Colonic mucosa (tissue), 4 donors: ENCODE measurements at regions not wholly inside any gene's neighbourhood (a gene's known extent, or its start where the extent isn't known, plus 50 kb on each side); places are given as distances from the start of the nearest gene placed in this dataset.

Source experiments
- DNase-seq: peaks from one replicate; pipeline ENCODE4 v3.0.0-alpha.2; 2020
- H3K27ac ChIP-seq: fragments of 200-600 bp; one replicate; pipeline ENCODE4 v1.8.0; 2021
- H3K27me3 ChIP-seq: fragments of 200-600 bp; one replicate; pipeline ENCODE4 v1.8.0; 2021
- H3K36me3 ChIP-seq: fragments of 200-600 bp; one replicate; pipeline ENCODE4 v1.8.0; 2021
- H3K4me1 ChIP-seq: fragments of 200-600 bp; one replicate; pipeline ENCODE4 v1.8.0; 2021; ENCODE audit warnings: mild to moderate bottlenecking
- H3K4me3 ChIP-seq: fragments of 200-600 bp; one replicate; pipeline ENCODE4 v1.8.0; 2021
- H3K9ac ChIP-seq, 2 donors: one replicate each; pipeline ENCODE4 v1.7.0; 2013; ENCODE audit warnings: control low read depth in 2 of 2, low read depth in 2 of 2, low read length in 2 of 2
- H3K9me3 ChIP-seq: fragments of 200-600 bp; one replicate; pipeline ENCODE4 v1.8.0; 2021
- intact Hi-C: fragments of 100-400 bp; cut with DNase I; formaldehyde crosslinking; loops from one replicate; pipeline ENCODE4 v1.14.1; 2022
- TF ChIP-seq, protein P1 (sequence below): fragments of 200-600 bp; IDR thresholded peaks from one replicate; pipeline ENCODE4 v1.8.0; 2022; ENCODE audit warnings: antibody characterized with exemption, mild to moderate bottlenecking
- donor health status: healthy.
- donor health status: DM: no; HTN: no; CAD: no.
- donor health status: DM: no; HTN: no; CAD: no.

DNA sequence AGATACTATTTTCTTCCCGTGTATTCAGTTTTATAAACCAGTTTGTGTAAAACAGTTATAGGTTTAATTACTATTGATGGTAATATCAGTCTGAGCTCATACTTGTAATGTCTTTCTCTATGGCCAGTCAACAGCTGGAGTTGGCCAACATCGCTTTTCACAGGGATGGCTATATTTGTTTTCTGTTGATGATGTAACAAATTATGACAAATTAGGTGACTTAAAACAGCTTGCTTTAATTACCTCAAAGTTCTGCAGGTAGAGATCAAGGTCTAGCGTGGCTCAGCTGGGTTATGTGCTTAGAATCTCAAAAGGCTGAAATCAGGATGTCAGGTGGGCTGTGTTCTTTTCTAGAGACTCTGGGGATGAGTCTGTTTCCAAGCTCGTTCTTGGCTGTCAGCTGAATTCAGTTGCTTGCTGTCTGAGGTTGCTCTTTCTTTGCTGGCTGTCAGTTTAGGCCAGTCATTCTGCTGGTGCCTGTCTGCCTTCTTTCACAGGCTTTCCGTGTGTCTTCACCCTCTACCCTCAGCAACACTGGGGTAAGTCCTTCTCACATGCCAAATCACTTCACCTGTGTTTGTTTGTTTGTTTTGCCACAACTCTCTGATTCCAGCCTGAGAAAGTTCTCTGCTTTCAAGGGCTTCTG, 370.2 kb upstream of the E2F7 start:
- Histone ChIP-seq H3K9ac (no peak overlapping the region), H3K27me3 (no peaks in the 10 kb centered on the region), H3K4me3 (no peak overlapping the region), H3K27ac (no peak overlapping the region), H3K36me3 (no peaks in the 10 kb centered on the region), H3K4me1 (no peaks in the 10 kb centered on the region), H3K9me3 (no peaks in the 10 kb centered on the region)
- TF ChIP-seq, protein P1, sequence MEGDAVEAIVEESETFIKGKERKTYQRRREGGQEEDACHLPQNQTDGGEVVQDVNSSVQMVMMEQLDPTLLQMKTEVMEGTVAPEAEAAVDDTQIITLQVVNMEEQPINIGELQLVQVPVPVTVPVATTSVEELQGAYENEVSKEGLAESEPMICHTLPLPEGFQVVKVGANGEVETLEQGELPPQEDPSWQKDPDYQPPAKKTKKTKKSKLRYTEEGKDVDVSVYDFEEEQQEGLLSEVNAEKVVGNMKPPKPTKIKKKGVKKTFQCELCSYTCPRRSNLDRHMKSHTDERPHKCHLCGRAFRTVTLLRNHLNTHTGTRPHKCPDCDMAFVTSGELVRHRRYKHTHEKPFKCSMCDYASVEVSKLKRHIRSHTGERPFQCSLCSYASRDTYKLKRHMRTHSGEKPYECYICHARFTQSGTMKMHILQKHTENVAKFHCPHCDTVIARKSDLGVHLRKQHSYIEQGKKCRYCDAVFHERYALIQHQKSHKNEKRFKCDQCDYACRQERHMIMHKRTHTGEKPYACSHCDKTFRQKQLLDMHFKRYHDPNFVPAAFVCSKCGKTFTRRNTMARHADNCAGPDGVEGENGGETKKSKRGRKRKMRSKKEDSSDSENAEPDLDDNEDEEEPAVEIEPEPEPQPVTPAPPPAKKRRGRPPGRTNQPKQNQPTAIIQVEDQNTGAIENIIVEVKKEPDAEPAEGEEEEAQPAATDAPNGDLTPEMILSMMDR = no peak
- no peak for DNase-seq
- intact Hi-C loops = no loop called here

DNA sequence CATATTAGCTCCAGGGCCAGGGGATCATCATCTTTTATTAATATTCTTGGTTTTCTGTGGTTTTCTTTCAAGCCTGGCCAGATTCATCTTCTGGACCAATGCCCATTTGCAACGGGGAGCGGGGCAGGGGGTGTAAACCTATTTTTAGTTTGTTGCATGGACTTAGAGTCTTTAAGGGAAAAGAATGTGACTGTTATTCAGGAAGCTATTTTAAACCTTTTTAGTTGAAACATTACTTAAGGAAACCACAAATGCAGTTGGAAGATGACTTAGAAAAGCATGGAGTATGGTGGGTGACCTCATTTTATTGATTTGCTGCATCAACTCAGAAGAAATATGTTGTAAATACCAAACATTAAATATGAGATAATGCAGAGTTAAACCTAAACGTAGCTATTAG, 368.4 kb upstream of the E2F7 start:
- intact Hi-C loops = no loop called here
- Histone ChIP-seq H3K27ac (no peak overlapping the region), H3K9ac (no peak overlapping the region), H3K4me1 (no peaks in the 10 kb centered on the region), H3K27me3 (no peaks in the 10 kb centered on the region), H3K4me3 (no peak overlapping the region), H3K36me3 (no peaks in the 10 kb centered on the region), H3K9me3 (no peaks in the 10 kb centered on the region)
- no peak for DNase-seq
- TF ChIP-seq, protein P1 = no peak

DNA sequence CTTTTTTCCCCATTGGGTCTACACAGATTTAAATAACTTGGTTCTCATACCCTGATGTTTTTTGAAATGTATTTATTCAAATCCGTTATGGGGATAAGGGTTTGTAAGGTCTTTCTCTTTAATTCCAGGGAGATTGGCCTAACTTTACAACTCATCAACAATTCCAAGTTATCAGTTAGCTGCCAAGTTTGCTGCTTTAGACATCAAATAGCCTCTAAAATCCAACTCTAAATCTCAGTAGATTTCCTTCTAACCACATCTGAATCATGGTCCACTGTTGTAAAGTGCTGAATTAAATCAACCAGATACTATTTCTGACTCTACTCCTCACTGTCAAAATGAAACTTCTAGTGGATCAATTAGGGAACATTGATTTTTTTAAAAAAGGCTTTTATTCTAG, 364.1 kb upstream of the E2F7 start:
- Histone ChIP-seq H3K27ac (no peak overlapping the region), H3K27me3 (no peaks in the 10 kb centered on the region), H3K4me1 (no peaks in the 10 kb centered on the region), H3K4me3 (no peak overlapping the region), H3K36me3 (no peaks in the 10 kb centered on the region), H3K9me3 (no peaks in the 10 kb centered on the region), H3K9ac (no peak overlapping the region)
- intact Hi-C loops = no loop called here
- TF ChIP-seq, protein P1 = no peak
- no peak for DNase-seq

DNA sequence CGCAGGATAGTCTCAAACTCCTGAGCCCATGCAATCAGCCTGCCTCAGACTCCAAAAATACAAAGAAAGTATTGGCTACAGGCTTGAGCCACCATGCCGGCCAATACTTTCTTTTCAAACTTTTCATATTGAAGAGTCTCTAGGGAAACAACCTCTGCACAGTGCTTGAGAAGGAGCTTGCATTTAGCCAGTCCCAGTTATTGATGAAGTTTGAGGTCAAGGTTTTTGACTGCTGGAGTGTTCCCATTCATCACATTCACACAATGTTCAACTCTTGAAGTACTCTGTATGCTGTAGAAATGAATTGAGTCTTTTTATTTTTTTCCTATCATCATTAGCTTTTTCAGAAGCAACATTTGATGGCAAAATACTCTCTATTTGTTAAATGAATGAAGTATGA, 355.8 kb upstream of the E2F7 start:
- no peaks in the 10 kb centered on the region for H3K27me3 ChIP-seq
- TF ChIP-seq, protein P1 = no peak
- intact Hi-C loops = no loop called here
- H3K4me3 ChIP-seq = no peak overlapping the region
- no peaks in the 10 kb centered on the region for H3K4me1 ChIP-seq
- no peak for DNase-seq
- no peak overlapping the region for H3K9ac ChIP-seq
- H3K9me3 ChIP-seq = no peaks in the 10 kb centered on the region
- H3K27ac ChIP-seq = no peak overlapping the region
- H3K36me3 ChIP-seq = no peaks in the 10 kb centered on the region

DNA sequence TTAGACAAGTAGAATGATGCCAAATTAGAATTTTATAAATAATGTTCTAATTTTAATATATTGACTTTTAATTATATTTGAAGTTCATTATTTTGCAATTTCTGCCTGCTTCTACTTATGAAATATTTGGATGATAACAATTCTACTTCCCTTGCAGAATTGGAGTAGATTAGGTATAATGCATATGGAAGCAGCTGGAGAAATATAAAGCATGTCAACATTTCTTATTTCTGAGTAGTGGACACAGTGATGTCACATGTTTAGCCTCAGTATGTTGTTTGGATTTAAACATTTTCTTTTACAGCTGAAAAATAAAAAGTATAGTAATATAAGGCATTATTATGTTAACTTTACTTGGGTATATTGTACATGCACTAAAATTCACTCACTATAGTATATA, 344.2 kb upstream of the E2F7 start:
- intact Hi-C loops = no loop called here
- no peak for DNase-seq
- Histone ChIP-seq H3K36me3 (no peaks in the 10 kb centered on the region), H3K9me3 (no peaks in the 10 kb centered on the region), H3K9ac (no peak overlapping the region), H3K27me3 (no peaks in the 10 kb centered on the region), H3K4me1 (no peaks in the 10 kb centered on the region), H3K27ac (no peak overlapping the region), H3K4me3 (no peak overlapping the region)
- TF ChIP-seq, protein P1 = no peak
